B cell (primary cell): ENCODE measurements at regions not wholly inside any gene's neighbourhood (a gene's known extent, or its start where the extent isn't known, plus 50 kb on each side); places are given as distances from the start of the nearest gene placed in this dataset.

ENCODE experiments used
- ATAC-seq: fragments of 200-7000 bp; cut with Tn5 transposase; one replicate; pipeline ENCODE4 v1.10.0; 2021; ENCODE audit warnings: low read depth, mild to moderate bottlenecking, moderate number of reproducible peaks, moderate library complexity
- CTCF ChIA-PET: fragments of 350-600 bp; sonication (Branson Sonifier 250); formaldehyde crosslinking; loops from one replicate; lab custom pipeline; 2021; ENCODE audit warnings: antibody characterized with exemption, inconsistent platforms; lab: Charles Lee
- POLR2A ChIA-PET: fragments of 350-600 bp; sonication (Branson Sonifier 250); formaldehyde crosslinking; loops from one replicate; lab custom pipeline; 2021; ENCODE audit warnings: antibody characterized with exemption; lab: Charles Lee
- DNase-seq: peaks from one replicate; pipeline ENCODE4 v3.0.0; 2013
- H2AFZ ChIP-seq: 2 replicates; pipeline ENCODE4 v1.6.1; 2012; ENCODE audit warnings: mild to moderate bottlenecking, low read depth, low read length; ENCODE audit not compliant: insufficient read depth, poor library complexity, severe bottlenecking
- H3K27ac ChIP-seq, 2 donors: 1 replicate in 1 of 2; 2 replicates in 1 of 2; pipeline ENCODE4 v1.5.1; 2012 to 2013; ENCODE audit warnings: low read length in 2 of 2, mild to moderate bottlenecking in 2 of 2, moderate library complexity in 1 of 2
- H3K27me3 ChIP-seq, 4 experiments: fragments of 200-600 bp in 1 of 4; sonication (generic) in 1 of 4; replicated peaks in 1 of 4; 1 replicate in 2 of 4; 2 replicates in 2 of 4; pipeline versions ENCODE4 v1.6.1 to v1.7.0; 2013 to 2016; ENCODE audit warnings: low read length in 3 of 4, mild to moderate bottlenecking in 2 of 4, mixed read lengths in 1 of 4, moderate library complexity in 1 of 4; ENCODE audit not compliant: insufficient read depth in 4 of 4, control insufficient read depth in 3 of 4; ENCODE audit errors: control extremely low read depth in 1 of 4
- H3K36me3 ChIP-seq, 2 experiments: replicated peaks in 1 of 2; 1 replicate in 1 of 2; 2 replicates in 1 of 2; pipeline versions ENCODE4 v1.6.1 to v1.7.1; 2013; ENCODE audit warnings: low read length in 1 of 2; ENCODE audit not compliant: insufficient read depth in 2 of 2, control insufficient read depth in 1 of 2; ENCODE audit errors: control extremely low read depth in 1 of 2, extremely low read depth in 1 of 2
- H3K4me1 ChIP-seq, 2 donors: fragments of 200-600 bp in 1 of 2; sonication (generic) in 1 of 2; 1 replicate in 1 of 2; 2 replicates in 1 of 2; pipeline versions ENCODE4 v1.5.1 to v1.6.1; 2013 to 2017; ENCODE audit warnings: low read length in 2 of 2; ENCODE audit not compliant: control insufficient read depth in 2 of 2, insufficient read depth in 2 of 2
- H3K4me2 ChIP-seq: replicated peaks from 2 replicates; pipeline ENCODE3; 2012; ENCODE audit warnings: mild to moderate bottlenecking, low read depth, low read length; ENCODE audit not compliant: poor library complexity, severe bottlenecking
- H3K4me3 ChIP-seq, 5 experiments: fragments of 200-600 bp in 1 of 5; sonication (generic) in 1 of 5; 1 replicate in 3 of 5; 2 replicates in 2 of 5; pipeline versions ENCODE4 v1.5.1 to v1.7.0; 2011 to 2016; ENCODE audit warnings: low read length in 4 of 5, mild to moderate bottlenecking in 4 of 5, low read depth in 2 of 5, control low read depth in 1 of 5, moderate library complexity in 1 of 5; ENCODE audit not compliant: insufficient read depth in 1 of 5; ENCODE audit errors: control extremely low read depth in 1 of 5, extremely low read depth in 1 of 5
- H3K79me2 ChIP-seq: fragments of 200-600 bp; sonication (generic); one replicate; pipeline ENCODE4 v1.6.0; 2016; ENCODE audit warnings: low read length; ENCODE audit not compliant: control insufficient read depth, insufficient read depth
- H3K9ac ChIP-seq: fragments of 200-600 bp; sonication (generic); 2 replicates; pipeline ENCODE4 v1.6.1; 2017; ENCODE audit warnings: mild to moderate bottlenecking, low read length, moderate library complexity
- H3K9me3 ChIP-seq, 3 donors: one replicate each; pipeline versions ENCODE4 v1.6.1 to v1.7.1; 2013; ENCODE audit warnings: low read length in 2 of 3; ENCODE audit not compliant: control insufficient read depth in 2 of 3, insufficient read depth in 1 of 3; ENCODE audit errors: control extremely low read depth in 1 of 3
- H4K20me1 ChIP-seq: 2 replicates; pipeline ENCODE4 v1.6.0; 2012; ENCODE audit warnings: mild to moderate bottlenecking, low read length; ENCODE audit not compliant: insufficient read depth, control insufficient read depth, poor library complexity, severe bottlenecking
- H3K27ac Mint-ChIP-seq: one replicate; pipeline ENCODE4 v1.8.0; 2021; ENCODE audit warnings: mixed read lengths
- H3K27me3 Mint-ChIP-seq: one replicate; pipeline ENCODE4 v1.8.0; 2021; ENCODE audit warnings: mixed read lengths
- H3K4me1 Mint-ChIP-seq: one replicate; pipeline ENCODE4 v1.8.0; 2021; ENCODE audit warnings: mixed read lengths
- H3K4me3 Mint-ChIP-seq: one replicate; pipeline ENCODE4 v1.8.0; 2021; ENCODE audit warnings: mixed read lengths
- H3K9me3 Mint-ChIP-seq: one replicate; pipeline ENCODE4 v1.8.0; 2022; ENCODE audit warnings: mixed read lengths; ENCODE audit not compliant: insufficient read depth
- EZH2 ChIP-seq: IDR thresholded peaks from 2 replicates; pipeline ENCODE4 v1.6.1; 2012; ENCODE audit warnings: borderline replicate concordance, low read depth, mild to moderate bottlenecking, moderate library complexity, low read length; ENCODE audit not compliant: insufficient read depth, poor library complexity, severe bottlenecking
- WGBS: methylation state at CpG from one replicate; pipeline ENCODE4 v1.1.5; 2013; ENCODE audit warnings: missing lambda C conversion rate; ENCODE audit not compliant: insufficient coverage; 5-methylcytosine and 5-hydroxymethylcytosine counted together
- intact Hi-C: fragments of 100-400 bp; cut with micrococcal nuclease; formaldehyde crosslinking; loops from one replicate; pipeline ENCODE4 v1.10.0; 2022
- TF ChIP-seq, protein P1 (sequence below): fragments of 200-600 bp; IDR thresholded peaks from one replicate; pipeline ENCODE4 v1.8.0; 2022; ENCODE audit warnings: antibody characterized with exemption, mild to moderate bottlenecking

- peaks cover 0 to 18% (median 0%) of the 10 kb centered on the region in 3 donors for H3K9me3 ChIP-seq
- no peaks in the 10 kb centered on the region for H3K36me3 ChIP-seq
- ATAC-seq (no peak), DNase-seq (no peak)
- H2AFZ ChIP-seq: no peak overlapping the region
- WGBS: 72% methylated on average over 4 of the region's 7 CpGs
- H3K27ac Mint-ChIP-seq: no peak overlapping the region
- H3K79me2 ChIP-seq: no peaks in the 10 kb centered on the region
- H3K9ac ChIP-seq: no peak overlapping the region
- H3K9me3 Mint-ChIP-seq: no peaks in the 10 kb centered on the region
- TF ChIP-seq, protein P1, sequence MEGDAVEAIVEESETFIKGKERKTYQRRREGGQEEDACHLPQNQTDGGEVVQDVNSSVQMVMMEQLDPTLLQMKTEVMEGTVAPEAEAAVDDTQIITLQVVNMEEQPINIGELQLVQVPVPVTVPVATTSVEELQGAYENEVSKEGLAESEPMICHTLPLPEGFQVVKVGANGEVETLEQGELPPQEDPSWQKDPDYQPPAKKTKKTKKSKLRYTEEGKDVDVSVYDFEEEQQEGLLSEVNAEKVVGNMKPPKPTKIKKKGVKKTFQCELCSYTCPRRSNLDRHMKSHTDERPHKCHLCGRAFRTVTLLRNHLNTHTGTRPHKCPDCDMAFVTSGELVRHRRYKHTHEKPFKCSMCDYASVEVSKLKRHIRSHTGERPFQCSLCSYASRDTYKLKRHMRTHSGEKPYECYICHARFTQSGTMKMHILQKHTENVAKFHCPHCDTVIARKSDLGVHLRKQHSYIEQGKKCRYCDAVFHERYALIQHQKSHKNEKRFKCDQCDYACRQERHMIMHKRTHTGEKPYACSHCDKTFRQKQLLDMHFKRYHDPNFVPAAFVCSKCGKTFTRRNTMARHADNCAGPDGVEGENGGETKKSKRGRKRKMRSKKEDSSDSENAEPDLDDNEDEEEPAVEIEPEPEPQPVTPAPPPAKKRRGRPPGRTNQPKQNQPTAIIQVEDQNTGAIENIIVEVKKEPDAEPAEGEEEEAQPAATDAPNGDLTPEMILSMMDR: no peak
- TF ChIP-seq EZH2: no peak
- H3K4me3 Mint-ChIP-seq: no peak overlapping the region
- no peak overlapping the region for H3K27ac ChIP-seq
- H4K20me1 ChIP-seq: no peaks in the 10 kb centered on the region
- no peaks in the 10 kb centered on the region for H3K4me1 ChIP-seq
- intact Hi-C loops: no loop called here
- no peaks in the 10 kb centered on the region for H3K27me3 Mint-ChIP-seq
- ChIA-PET POLR2A (no interaction called here), CTCF (no interaction called here)
- no peak overlapping the region for H3K4me2 ChIP-seq
- no peaks in the 10 kb centered on the region for H3K27me3 ChIP-seq
- H3K4me1 Mint-ChIP-seq: no peaks in the 10 kb centered on the region
- no peak overlapping the region for H3K4me3 ChIP-seq
Measured at GRCh38 chr5:8870959-8871355, 674.9 kb downstream of the SEMA5A start.

GRCh38 chr5:8871446-8871845, 674.4 kb downstream of the SEMA5A start:
- Mint-ChIP-seq H3K4me1 (no peaks in the 10 kb centered on the region), H3K9me3 (no peaks in the 10 kb centered on the region), H3K4me3 (no peak overlapping the region), H3K27me3 (no peaks in the 10 kb centered on the region), H3K27ac (no peak overlapping the region)
- POLR2A ChIA-PET: no interaction called here
- DNase-seq: no peak
- Histone ChIP-seq H3K9me3 (peaks cover 0 to 18% (median 0%) of the 10 kb centered on the region in 3 donors), H3K4me1 (no peaks in the 10 kb centered on the region), H3K4me3 (no peak overlapping the region), H3K27ac (no peak overlapping the region), H3K27me3 (no peaks in the 10 kb centered on the region), H4K20me1 (no peaks in the 10 kb centered on the region), H3K4me2 (no peak overlapping the region), H3K36me3 (no peaks in the 10 kb centered on the region), H3K79me2 (no peaks in the 10 kb centered on the region), H2AFZ (no peak overlapping the region), H3K9ac (no peak overlapping the region)
- ATAC-seq: no peak
- intact Hi-C loops: no loop called here
- no CpG with 5 or more reads among the region's 2 CpGs for WGBS
- no peak for TF ChIP-seq EZH2
- TF ChIP-seq, protein P1: no peak
- CTCF ChIA-PET: no interaction called here
